SK-N-SH (cell line): ENCODE measurements at regions not wholly inside any gene's neighbourhood (a gene's known extent, or its start where the extent isn't known, plus 50 kb on each side); places are given as distances from the start of the nearest gene placed in this dataset.

ENCODE experiments used
- CTCF ChIA-PET: fragments of 300-600, 350-600 bp; formaldehyde crosslinking; extraction: SDS; loops from one replicate; lab custom pipeline; 2021; lab: Yijun Ruan, JAX
- POLR2A ChIA-PET: fragments of 350-600 bp; sonication (Branson Sonifier 250); formaldehyde crosslinking; extraction: SDS; loops from one replicate; lab custom pipeline; 2020; ENCODE audit warnings: antibody characterized with exemption, inconsistent platforms; lab: Yijun Ruan, JAX
- DNase-seq: peaks from one replicate; pipeline ENCODE4 v3.0.0; 2012
- H2AFZ ChIP-seq: fragments of 200-600 bp; sonication (generic); 2 replicates; pipeline ENCODE4 v1.8.1; 2016; ENCODE audit warnings: antibody characterized with exemption, mild to moderate bottlenecking, low read depth
- H3F3A ChIP-seq: fragments of 200-600 bp; sonication (generic); replicated peaks from 2 replicates; pipeline ENCODE3; 2016; ENCODE audit warnings: antibody characterized with exemption, mild to moderate bottlenecking; ENCODE audit not compliant: insufficient read depth
- H3K27ac ChIP-seq, 2 experiments: fragments of 200-500 bp in 1 of 2; fragments of 200-600 bp in 1 of 2; sonication (Bioruptor generic) in 1 of 2; sonication (generic), shearing (Covaris generic) in 1 of 2; 2 replicates each; pipeline versions ENCODE4 v1.5.1 to v1.6.1; 2014 to 2016; ENCODE audit warnings: low read depth in 2 of 2, inconsistent platforms in 1 of 2, low read length in 1 of 2, mild to moderate bottlenecking in 1 of 2, mixed read lengths in 1 of 2
- H3K27me3 ChIP-seq: fragments of 200-600 bp; sonication (generic), shearing (Covaris generic); 2 replicates; pipeline ENCODE4 v1.6.1; 2016; ENCODE audit warnings: mixed run types; ENCODE audit not compliant: insufficient read depth
- H3K36me3 ChIP-seq, 2 experiments: fragments of 200-500 bp in 1 of 2; fragments of 200-600 bp in 1 of 2; sonication (Bioruptor generic) in 1 of 2; sonication (generic) in 1 of 2; replicated peaks in 1 of 2; 2 replicates each; pipeline versions ENCODE3 to v1.5.1; 2014 to 2016; ENCODE audit warnings: low read length in 1 of 2, mild to moderate bottlenecking in 1 of 2; ENCODE audit not compliant: insufficient read depth in 2 of 2, control insufficient read depth in 1 of 2
- H3K4me1 ChIP-seq, 2 experiments: fragments of 200-500 bp in 1 of 2; fragments of 200-600 bp in 1 of 2; sonication (Bioruptor generic) in 1 of 2; sonication (generic), shearing (Covaris generic) in 1 of 2; 2 replicates each; pipeline versions ENCODE4 v1.5.1 to v1.6.1; 2014 to 2016; ENCODE audit warnings: low read depth in 1 of 2, low read length in 1 of 2, mixed run types in 1 of 2; ENCODE audit not compliant: insufficient read depth in 2 of 2, control insufficient read depth in 1 of 2
- H3K4me2 ChIP-seq: fragments of 200-600 bp; sonication (generic), shearing (Covaris generic); 2 replicates; pipeline ENCODE4 v1.6.1; 2017; ENCODE audit warnings: mixed run types
- H3K4me3 ChIP-seq, 2 experiments: fragments of 200-500 bp in 1 of 2; fragments of 200-600 bp in 1 of 2; sonication (Bioruptor generic) in 1 of 2; sonication (generic), shearing (Covaris generic) in 1 of 2; 2 replicates each; pipeline versions ENCODE4 v1.5.1 to v1.8.1; 2014 to 2016; ENCODE audit warnings: low read depth in 2 of 2, inconsistent platforms in 1 of 2, low read length in 1 of 2, mild to moderate bottlenecking in 1 of 2, mixed read lengths in 1 of 2, moderate library complexity in 1 of 2
- H3K79me2 ChIP-seq: fragments of 200-600 bp; sonication (generic); 2 replicates; pipeline ENCODE4 v1.8.1; 2017; ENCODE audit warnings: mild to moderate bottlenecking; ENCODE audit not compliant: insufficient read depth
- H3K9ac ChIP-seq: fragments of 200-600 bp; sonication (generic); 2 replicates; pipeline ENCODE4 v1.6.1; 2017; ENCODE audit warnings: mixed run types
- H3K9me2 ChIP-seq: fragments of 200-600 bp; sonication (generic); 2 replicates; pipeline ENCODE4 v1.6.1; 2017; ENCODE audit warnings: mixed run types
- H3K9me3 ChIP-seq: fragments of 200-600 bp; sonication (generic); 2 replicates; pipeline ENCODE4 v1.6.1; 2017; ENCODE audit warnings: mixed run types, mild to moderate bottlenecking, moderate library complexity
- H4K20me1 ChIP-seq: fragments of 200-600 bp; sonication (generic); 2 replicates; pipeline ENCODE4 v1.6.1; 2017; ENCODE audit warnings: mild to moderate bottlenecking, mixed run types; ENCODE audit not compliant: insufficient read depth
- CTCF ChIP-seq: fragments of 200-600 bp; sonication (generic); IDR thresholded peaks from 2 replicates; pipeline ENCODE4 v1.6.1; 2017; ENCODE audit warnings: antibody characterized with exemption, mild to moderate bottlenecking, moderate library complexity
- ELF1 ChIP-seq: IDR thresholded peaks from 2 replicates; pipeline ENCODE4 v1.4.0; 2012
- EZH2phosphoT487 ChIP-seq: fragments of 200-600 bp; sonication (generic); IDR thresholded peaks from 2 replicates; pipeline ENCODE4 v1.6.1; 2017; ENCODE audit warnings: low read depth, mixed run types, mild to moderate bottlenecking, antibody characterized with exemption, moderate library complexity, borderline replicate concordance
- FOXJ3 ChIP-seq: sonication (generic); formaldehyde crosslinking; IDR thresholded peaks from 2 replicates; pipeline ENCODE4 v1.5.1; 2020; ENCODE audit warnings: mild to moderate bottlenecking, missing genetic modification reagents
- FOXM1 ChIP-seq: IDR thresholded peaks from 2 replicates; pipeline ENCODE4 v1.4.0; 2012; ENCODE audit warnings: low read depth, mild to moderate bottlenecking
- GABPA ChIP-seq: IDR thresholded peaks from 2 replicates; pipeline ENCODE4 v1.4.0; 2012; ENCODE audit warnings: low read depth, mild to moderate bottlenecking
- GATA2 ChIP-seq: sonication (generic); formaldehyde crosslinking; IDR thresholded peaks from 2 replicates; pipeline ENCODE4 v1.5.0; 2020; ENCODE audit warnings: mild to moderate bottlenecking, missing genetic modification reagents
- NFIC ChIP-seq: IDR thresholded peaks from 2 replicates; pipeline ENCODE4 v1.4.0; 2012; ENCODE audit warnings: borderline replicate concordance
- PBX3 ChIP-seq: IDR thresholded peaks from 2 replicates; pipeline ENCODE4; 2012
- RAD21 ChIP-seq: IDR thresholded peaks from 2 replicates; pipeline ENCODE4 v1.6.1; 2012; ENCODE audit warnings: mild to moderate bottlenecking, low read length
- RCOR1 ChIP-seq: fragments of 150-350 bp; IDR thresholded peaks from 2 replicates; pipeline ENCODE4 v1.6.1; 2017; ENCODE audit warnings: antibody characterized with exemption, low read length
- RFX5 ChIP-seq: IDR thresholded peaks from 2 replicates; pipeline ENCODE4 v1.6.1; 2012; ENCODE audit warnings: mild to moderate bottlenecking, improper control_type of control experiment, low read length
- TAF1 ChIP-seq: IDR thresholded peaks from 2 replicates; pipeline ENCODE4 v1.6.1; 2012; ENCODE audit warnings: low read depth, mild to moderate bottlenecking, low read length, moderate library complexity, borderline replicate concordance
- USF1 ChIP-seq: IDR thresholded peaks from 2 replicates; pipeline ENCODE4 v1.4.0; 2012; ENCODE audit warnings: low read depth, borderline replicate concordance
- WGBS: methylation state at CpG from one replicate; pipeline ENCODE4 v1.1.6; 2017; ENCODE audit warnings: low lambda C conversion rate; 5-methylcytosine and 5-hydroxymethylcytosine counted together
- TF ChIP-seq, protein P1 (sequence below): IDR thresholded peaks from 2 replicates; pipeline ENCODE4 v1.4.0; 2012; ENCODE audit warnings: low read depth, borderline replicate concordance

DNA sequence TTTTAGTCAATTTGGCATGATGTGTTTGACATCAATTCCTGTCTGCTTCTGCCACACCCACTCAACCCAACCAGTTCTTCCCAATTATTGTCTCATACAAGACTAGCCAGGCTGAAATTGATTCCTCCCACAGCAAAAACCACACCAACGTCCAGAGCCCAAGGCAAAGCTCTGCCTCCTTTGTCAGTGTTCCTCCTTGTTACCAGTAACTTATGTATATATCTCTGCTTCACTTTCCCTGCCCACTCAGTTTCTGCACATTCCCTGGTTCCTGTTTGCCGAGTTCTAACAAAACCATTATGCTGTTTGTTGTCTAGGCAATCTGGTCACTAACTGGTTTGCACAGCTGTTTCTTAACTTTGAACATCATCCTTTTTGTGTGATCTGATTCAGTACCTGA is 547.9 kb upstream of the PTCHD4 start:
- no peak overlapping the region for H3K4me3 ChIP-seq
- TF ChIP-seq RCOR1 (no peak), NFIC (no peak), RFX5 (no peak), GATA2 (CRISPR knock-in tag) (no peak), FOXM1 (no peak), PBX3 (no peak), EZH2phosphoT487 (no peak), ELF1 (no peak), CTCF (no peak), TAF1 (no peak), RAD21 (no peak), GABPA (no peak), FOXJ3 (CRISPR knock-in tag) (no peak), USF1 (no peak)
- TF ChIP-seq, protein P1, sequence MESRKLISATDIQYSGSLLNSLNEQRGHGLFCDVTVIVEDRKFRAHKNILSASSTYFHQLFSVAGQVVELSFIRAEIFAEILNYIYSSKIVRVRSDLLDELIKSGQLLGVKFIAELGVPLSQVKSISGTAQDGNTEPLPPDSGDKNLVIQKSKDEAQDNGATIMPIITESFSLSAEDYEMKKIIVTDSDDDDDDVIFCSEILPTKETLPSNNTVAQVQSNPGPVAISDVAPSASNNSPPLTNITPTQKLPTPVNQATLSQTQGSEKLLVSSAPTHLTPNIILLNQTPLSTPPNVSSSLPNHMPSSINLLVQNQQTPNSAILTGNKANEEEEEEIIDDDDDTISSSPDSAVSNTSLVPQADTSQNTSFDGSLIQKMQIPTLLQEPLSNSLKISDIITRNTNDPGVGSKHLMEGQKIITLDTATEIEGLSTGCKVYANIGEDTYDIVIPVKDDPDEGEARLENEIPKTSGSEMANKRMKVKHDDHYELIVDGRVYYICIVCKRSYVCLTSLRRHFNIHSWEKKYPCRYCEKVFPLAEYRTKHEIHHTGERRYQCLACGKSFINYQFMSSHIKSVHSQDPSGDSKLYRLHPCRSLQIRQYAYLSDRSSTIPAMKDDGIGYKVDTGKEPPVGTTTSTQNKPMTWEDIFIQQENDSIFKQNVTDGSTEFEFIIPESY = no peak
- TF ChIP-seq, all 33 proteins: peak for 0
- Histone ChIP-seq H4K20me1 (no peaks in the 10 kb centered on the region), H3K9ac (no peak overlapping the region), H3K27me3 (no peaks in the 10 kb centered on the region; the same call in 1 of the 2 replicates), H3K79me2 (no peaks in the 10 kb centered on the region), H3K9me3 (no peaks in the 10 kb centered on the region), H3F3A (no peaks in the 10 kb centered on the region), H3K4me1 (no peaks in the 10 kb centered on the region), H3K9me2 (no peaks in the 10 kb centered on the region), H3K36me3 (no peaks in the 10 kb centered on the region), H2AFZ (no peak overlapping the region), H3K27ac (no peak overlapping the region), H3K4me2 (no peak overlapping the region)
- DNase-seq = no peak
- ChIA-PET POLR2A (no interaction called here), CTCF (no interaction called here)
- 7% methylated on average over 2 of the region's 2 CpGs for WGBS
